GM18505 (cell line): ENCODE measurements at regions not wholly inside any gene's neighbourhood (a gene's known extent, or its start where the extent isn't known, plus 50 kb on each side); places are given as distances from the start of the nearest gene placed in this dataset.
A peak's percentile ranks its signal among the peaks of the same experiment; 100 is the strongest.

ENCODE experiments used
- ATAC-seq: cut with Tn5 transposase; IDR thresholded peaks from one replicate; pipeline ENCODE4 v1.9.1; 2021; ENCODE audit not compliant: unreplicated experiment
- POLR2A ChIP-seq: IDR thresholded peaks from 4 replicates; pipeline ENCODE4 v1.6.1; 2011; ENCODE audit warnings: borderline replicate concordance; ENCODE audit not compliant: insufficient read depth, insufficient read length; ENCODE audit errors: extremely low read depth

DNA sequence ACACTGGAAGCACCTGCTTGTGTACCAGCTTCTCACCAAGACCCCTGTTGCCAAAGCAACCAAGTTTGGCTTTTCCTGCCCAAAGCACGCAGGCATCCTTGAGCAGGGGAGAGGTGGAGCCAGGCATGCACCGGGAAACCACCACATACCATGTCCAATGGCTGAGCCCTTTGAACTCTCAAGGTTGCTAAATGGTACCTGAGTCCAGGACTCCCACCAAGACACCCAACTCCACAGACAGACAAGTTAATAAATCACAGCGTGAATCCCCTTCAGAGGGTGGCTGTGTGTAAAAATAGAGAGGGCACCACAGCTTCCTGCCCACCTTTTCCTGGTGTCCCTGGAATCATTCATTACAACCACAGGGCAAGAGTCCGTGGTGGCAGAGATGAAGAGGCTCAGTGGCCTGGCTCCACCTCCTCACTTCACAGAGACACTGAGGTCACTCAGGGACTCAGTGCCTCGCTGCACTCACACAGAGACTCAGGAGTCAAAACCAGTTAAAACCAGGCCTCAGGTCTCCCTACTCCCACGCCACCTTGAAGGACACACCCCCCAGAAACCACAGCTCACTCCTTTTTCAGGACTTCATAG is 143.7 kb downstream of the C5orf15 start:
- TF ChIP-seq POLR2A = no peak
- peak; percentile 57 for ATAC-seq

DNA sequence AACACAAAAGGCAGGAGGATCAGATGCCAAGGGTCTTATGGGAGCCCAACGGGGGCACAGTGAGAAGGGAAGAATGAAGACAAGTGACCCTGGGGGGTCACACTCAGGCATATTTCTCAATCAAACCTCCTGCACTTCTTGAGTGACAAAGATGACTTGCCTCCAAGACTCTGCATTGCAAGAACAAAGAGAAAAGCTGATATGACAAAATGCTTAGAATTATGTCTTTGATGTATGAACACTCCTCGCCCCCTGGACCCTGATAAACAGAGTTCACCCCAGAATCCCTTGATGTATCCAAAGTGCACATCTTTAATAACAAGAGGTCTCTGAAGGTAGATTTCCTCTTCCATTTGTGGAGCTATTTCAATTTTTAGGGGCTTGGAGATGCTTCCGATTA is 146.5 kb downstream of the C5orf15 start:
- no peak for ATAC-seq

DNA sequence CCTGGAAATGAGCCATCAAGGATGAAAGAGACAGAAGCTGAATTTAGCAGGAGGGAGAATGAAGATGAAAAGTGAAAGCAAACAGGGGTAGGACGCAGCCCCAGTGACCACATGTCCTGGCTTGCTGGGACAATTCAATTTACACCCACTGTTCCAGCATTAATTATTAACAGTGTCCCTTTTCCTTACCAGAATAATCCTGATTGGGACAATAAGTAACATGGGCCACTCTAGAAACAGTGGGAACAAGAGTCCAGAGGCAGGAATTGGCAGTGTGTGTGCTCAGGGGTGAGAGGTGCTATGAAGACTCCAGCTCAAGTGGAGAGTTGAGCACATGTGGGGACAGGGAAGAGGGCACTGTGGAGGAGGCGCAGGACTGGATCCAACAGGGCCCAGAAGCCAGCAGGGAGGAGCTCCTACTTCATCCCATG is 147.1 kb downstream of the C5orf15 start:
- no peak for TF ChIP-seq POLR2A
- ATAC-seq = no peak

More for the DNA sequence above, 146.5 kb downstream of the C5orf15 start:
- TF ChIP-seq POLR2A = no peak

DNA sequence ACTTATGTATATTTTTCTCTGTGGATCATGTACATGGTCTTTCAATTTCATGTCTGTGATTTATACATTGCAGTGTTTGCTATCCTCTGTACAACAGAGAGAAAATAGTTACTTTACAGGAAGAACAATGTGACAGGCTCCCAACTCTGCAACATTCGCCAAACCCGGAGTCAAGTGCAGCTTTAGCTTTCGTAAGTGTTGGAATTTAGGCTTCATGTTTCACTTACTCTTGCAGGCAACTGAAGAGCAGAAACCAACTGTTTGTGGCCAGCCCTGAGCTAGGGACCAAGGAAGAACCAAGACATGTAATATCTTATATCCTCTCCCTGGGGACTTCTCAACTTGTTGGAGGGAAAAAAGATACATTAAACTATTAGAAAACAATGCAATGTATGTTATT is 147.9 kb downstream of the C5orf15 start:
- ATAC-seq = no peak
- TF ChIP-seq POLR2A = no peak

DNA sequence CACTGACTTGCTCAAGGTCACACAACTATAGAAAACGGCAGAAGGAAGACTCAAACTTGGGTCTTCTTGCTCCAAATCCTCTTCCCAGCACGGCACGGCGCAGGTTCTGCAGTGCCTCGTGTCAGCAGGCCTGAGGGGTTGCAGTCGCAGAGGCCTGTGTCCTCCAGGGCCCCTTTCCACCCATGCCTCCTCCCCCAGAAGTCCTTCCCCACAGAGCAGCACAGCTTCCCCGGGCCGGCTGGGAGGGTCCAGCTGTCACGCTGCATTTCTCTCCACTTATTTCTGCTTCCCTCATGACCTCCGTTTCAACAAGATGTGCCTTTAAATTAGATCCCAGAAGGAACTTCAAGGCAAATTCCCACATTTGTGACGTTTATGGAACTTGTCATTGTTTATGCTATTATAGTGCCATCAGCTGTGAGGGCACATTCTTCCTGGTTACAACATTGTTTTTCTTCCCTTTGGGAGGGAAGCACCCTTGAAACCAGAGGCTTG is 148.4 kb downstream of the C5orf15 start:
- no peak for TF ChIP-seq POLR2A
- ATAC-seq = no peak

DNA sequence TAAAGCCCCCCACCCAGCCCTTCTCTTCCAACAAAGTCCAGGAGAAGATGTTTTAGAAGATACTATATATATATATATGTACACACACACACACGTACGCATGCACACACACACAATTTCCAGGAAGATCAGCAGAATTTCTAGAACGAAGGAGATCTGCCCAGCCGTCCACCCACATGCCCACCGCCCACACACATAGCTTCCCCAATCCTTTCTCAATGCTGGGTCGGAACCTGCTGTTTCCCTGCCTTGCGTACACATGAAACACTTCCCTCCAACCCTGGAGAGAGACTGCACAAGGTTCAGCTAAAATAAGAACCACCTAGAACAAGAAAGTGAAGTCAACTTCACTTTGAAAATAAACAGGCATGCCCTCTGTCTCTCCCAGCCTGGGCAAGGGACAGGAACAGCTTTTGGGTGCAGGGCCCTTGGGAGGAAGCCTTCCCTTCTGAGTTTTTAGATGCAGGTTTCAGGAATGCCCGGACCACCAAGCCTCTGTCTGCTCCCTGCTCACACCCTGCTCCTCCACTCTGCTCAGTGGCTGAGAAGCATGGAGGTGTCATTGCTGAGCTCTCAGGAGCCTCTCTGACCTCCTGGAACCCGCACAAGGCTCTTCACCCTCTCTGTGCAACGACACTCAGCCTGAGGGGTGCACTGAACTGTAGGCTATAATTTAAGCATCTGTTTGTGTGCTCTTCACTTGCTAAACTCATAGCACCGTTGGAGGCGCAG is 149.4 kb downstream of the C5orf15 start:
- no peak for ATAC-seq
- no peak for TF ChIP-seq POLR2A

DNA sequence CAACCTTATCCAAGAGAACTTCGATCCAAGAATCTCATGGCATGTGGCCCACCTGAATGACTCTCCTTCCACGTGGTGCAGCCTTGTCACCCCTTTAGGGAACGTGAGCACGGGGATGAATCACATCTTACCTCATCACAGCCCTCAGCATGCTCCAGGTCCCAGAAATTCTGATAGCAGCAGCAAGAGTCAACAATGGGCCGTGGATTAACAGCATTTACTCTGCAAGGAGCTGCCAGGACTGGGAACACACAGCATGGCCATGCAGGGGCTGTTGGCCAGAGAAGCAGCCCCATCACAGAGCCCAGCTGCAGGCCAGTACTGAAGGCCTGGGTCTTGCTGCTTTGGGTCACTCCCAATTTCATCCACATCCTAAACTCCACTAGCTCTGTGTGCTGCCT is 150.4 kb downstream of the C5orf15 start:
- no peak for TF ChIP-seq POLR2A
- ATAC-seq = no peak

DNA sequence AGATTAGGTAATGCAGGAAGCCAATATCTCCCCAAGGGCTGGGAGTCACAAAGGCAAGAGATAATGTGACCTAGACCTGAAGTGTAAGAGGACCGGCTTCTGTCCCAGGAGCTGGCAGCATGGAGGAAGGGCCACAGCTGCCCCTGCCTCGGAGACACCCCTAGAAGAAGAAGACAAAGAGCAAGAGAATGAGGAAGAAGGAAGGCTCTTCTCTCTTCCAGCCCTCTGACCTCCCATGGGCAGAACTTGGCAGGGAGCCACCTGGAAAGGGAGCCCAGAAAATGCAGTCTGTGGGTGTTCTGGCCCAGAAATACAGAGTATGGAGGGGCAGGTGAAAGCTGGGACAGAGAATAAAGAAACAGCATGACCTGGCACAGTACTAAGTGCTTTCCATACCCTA is 151.0 kb downstream of the C5orf15 start:
- ATAC-seq = no peak

DNA sequence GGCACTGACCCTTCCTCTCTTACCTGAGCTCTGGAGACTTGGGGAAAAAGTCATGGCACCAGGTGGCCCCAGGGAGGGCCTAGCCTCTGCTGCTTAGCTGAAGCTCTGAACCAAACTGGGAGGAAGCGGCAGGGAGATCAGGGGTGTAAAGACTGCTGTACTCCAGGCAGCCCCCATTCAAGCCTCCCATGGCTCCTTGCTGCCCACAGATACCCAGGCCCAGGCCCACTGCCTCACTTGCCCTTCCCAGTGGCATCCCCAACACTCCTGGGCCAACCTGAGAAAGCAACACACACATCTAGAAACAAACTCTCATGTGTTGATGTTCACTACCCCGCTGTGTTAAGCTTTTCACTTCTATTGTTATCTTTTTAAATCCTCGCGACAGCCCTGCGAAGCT is 151.6 kb downstream of the C5orf15 start:
- no peak for TF ChIP-seq POLR2A
- no peak for ATAC-seq

More for the DNA sequence above, 151.0 kb downstream of the C5orf15 start:
- no peak for TF ChIP-seq POLR2A

DNA sequence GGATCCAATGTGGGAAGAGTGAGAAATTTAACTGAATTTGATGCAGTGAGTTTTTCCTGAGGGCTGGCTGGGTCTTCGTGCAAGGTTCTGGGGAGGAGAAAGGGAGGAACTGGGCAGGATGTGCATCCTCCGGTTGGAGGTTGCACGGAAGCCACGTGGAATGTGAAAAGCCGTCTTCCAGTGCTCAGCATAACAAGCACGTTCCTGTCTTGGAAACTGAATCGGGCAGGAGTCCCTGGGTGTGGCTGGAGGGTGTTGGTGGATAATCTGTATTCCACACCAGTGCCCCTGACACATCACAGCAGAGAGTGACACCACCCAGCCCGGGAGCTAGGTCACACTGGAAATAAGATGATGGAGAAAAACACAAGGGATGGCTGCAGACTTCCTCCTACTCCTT is 154.3 kb downstream of the C5orf15 start:
- TF ChIP-seq POLR2A = no peak
- ATAC-seq = no peak

DNA sequence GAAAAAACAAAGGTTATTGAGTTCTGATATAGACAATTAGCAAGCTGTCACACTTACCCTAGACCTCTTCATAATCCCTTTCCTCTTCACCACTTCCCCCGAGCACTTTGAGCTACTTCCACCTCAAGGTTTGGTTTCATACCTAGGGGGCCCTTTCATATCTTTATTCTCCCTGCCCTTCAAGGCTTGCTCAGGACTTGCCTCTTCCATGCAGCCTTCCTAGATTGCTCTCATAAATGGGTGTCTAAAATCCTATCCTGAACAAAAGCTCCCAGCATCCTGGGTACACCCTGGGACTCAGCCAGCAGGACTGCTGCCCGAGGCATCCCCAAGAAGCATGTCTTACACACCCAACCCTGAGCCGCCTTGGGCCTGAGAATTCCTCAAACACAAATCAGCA is 157.3 kb downstream of the C5orf15 start:
- ATAC-seq = no peak
- no peak for TF ChIP-seq POLR2A

DNA sequence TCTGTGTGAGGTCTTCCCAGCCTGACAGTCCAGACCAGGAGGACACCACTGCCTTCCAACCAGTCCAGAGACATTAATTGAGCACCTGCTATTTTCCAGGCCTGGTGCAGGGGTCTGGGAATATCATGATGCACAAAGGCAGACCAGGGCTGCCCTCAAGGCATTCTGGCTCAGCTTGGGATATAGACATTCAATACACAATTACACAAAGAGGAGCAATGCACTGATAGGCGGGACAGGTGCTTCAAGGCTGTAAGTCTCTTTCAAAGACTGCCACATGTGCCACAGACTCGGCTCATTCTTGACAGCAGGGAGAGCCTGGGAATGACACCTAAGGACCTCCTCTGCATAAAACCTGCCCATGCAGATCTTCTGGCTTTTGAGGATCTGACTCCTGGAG is 158.6 kb downstream of the C5orf15 start:
- no peak for TF ChIP-seq POLR2A
- ATAC-seq = no peak

DNA sequence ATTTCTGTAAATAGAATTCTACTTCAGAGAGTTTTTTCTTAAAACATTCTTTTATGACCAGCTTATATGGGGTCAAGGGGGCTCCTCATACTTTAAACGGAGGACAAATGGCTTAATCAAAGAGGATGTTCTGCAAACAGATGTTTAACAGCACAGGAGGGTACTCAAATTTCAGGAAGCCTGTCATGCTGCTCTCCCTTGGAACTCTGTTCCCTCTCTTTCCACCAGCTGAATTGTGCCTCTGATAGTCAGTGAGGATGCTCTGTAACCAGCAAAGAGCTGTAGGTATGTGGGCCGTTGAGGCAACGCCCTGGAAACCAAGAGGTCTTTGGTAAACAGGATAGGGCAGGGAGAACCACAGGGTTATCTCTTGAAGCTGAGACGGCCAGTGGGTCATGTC is 161.1 kb downstream of the C5orf15 start:
- no peak for TF ChIP-seq POLR2A
- no peak for ATAC-seq

DNA sequence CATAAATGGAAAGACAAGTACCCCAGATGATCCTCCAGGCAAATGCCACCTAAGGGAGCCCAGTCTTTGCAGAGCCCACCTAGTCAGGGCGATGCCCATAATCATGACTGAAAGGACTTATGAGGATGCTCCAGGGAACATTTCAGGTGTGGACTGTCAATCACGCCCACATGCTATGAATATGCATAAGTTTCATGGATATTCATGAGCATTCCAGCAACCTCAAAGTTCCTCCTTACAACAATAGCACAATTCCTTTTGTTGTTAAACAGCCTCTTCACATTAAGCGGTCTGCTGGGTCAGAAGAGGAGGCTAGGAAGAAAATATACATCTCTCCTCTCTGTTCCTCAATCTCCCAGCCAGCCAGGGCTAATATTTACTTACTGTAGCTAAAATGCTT is 161.6 kb downstream of the C5orf15 start:
- TF ChIP-seq POLR2A = no peak
- ATAC-seq = no peak
